ENCODE measurements at regions not wholly inside any gene's neighbourhood (a gene's known extent, or its start where the extent isn't known, plus 50 kb on each side); places are given as distances from the start of the nearest gene placed in this dataset.
"Not testable (repeated sequence)": the region's sequence is repeated elsewhere in the genome, so short reads cannot be mapped to it uniquely, and the experiment has no call there.

GRCh38 chr14:97077687-97078086 lies 280.5 kb downstream of the VRK1 start:
- DNase-seq = no peak

- DNase-seq = no peak
These were observed 283.8 kb downstream of the VRK1 start for GRCh38 chr14:97080991-97081390.

DNA sequence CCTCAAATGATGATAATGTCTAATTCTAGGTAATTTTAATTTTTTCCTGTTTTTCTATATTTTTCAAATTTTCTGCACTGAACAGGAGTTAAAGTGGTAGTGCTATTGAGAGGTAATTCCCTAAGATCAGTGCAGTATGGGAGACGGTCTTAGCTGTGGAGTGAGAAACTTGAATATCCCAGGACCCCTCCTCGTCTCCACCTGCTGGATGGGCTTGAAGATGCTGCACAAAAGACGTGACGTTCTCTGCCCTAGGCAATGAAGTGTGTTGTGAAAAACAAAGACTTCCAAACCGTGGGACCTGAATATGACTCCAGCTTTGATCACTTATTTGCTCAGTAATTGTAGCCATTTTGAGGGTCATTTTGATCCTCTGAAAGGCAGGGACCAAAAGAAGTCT lies 298.1 kb downstream of the VRK1 start:
- no peak for DNase-seq

- DNase-seq = no peak
These were observed 300.1 kb downstream of the VRK1 start for GRCh38 chr14:97097296-97097695.

DNA sequence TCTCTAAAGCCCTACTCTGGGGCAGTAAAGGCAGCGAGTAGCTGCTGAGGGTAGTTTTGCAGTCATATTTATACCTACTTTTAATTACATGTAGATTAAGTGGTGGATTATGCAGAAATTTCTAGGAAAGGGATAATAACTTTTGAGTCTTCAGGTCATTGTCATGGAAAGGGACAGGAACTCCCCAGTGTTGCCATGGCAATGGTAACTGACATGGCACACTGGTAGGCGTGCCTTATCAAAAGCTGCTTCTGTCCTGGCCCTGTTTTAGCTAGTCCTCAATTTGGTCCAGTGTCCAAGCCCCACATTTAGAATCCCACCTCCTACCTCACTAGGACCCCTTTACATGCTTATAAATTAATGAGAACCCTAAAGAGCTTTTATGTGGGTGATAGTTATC lies 303.1 kb downstream of the VRK1 start:
- DNase-seq = no peak

GRCh38 chr14:97101561-97101960 lies 304.4 kb downstream of the VRK1 start:
- no peak for DNase-seq

GRCh38 chr14:97104029-97104428 lies 306.8 kb downstream of the VRK1 start:
- no peak for DNase-seq

GRCh38 chr14:97106166-97106565 lies 309.0 kb downstream of the VRK1 start:
- no peak for DNase-seq

- DNase-seq = no peak
These were observed 309.4 kb downstream of the VRK1 start for GRCh38 chr14:97106609-97107008.

- no peak for DNase-seq
These were observed 309.9 kb downstream of the VRK1 start for GRCh38 chr14:97107080-97107479.

GRCh38 chr14:97107760-97108159 lies 310.6 kb downstream of the VRK1 start:
- DNase-seq = no peak

GRCh38 chr14:97109234-97109633 lies 312.1 kb downstream of the VRK1 start:
- DNase-seq = no peak

GRCh38 chr14:97113339-97113738 lies 316.2 kb downstream of the VRK1 start:
- no peak for DNase-seq

DNA sequence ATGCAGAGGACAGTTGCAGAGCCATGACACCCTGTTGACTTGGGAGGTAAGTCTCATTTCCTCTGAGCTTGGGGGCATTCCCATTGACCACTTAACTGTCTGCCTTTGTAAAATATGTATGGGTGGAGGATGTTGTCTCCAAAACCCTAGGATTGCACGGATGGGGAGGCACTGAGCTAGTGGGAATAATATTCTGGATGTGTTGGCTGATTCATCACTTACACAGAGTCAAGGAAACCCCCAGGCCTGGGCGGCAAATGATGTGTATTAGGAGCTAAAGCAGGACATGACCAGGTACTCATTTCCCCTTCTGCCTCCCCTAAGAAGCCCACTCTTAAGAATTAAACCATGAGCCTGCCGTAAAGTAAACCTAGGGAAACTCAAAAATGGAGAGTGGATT lies 319.4 kb downstream of the VRK1 start:
- DNase-seq = no peak

DNA sequence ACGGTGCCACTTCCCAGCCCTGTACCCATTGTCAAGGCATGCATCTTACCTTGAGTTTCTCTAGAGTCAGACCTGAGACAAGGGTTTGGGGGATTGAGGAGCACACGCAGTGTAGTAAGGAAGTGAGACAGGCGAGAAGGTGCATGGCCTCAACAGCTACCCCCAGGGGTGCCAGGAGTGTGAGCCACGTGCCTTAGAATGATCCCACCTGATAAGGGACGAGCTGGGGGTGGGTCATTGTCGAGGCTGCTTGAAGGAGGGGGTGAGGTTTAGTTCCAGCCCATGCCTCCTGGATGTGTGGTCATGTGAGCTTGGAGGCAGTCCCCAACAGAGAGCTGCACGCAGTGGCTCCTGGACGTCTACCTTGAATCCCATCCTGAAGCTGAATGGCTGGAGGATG lies 320.5 kb downstream of the VRK1 start:
- DNase-seq = no peak

DNA sequence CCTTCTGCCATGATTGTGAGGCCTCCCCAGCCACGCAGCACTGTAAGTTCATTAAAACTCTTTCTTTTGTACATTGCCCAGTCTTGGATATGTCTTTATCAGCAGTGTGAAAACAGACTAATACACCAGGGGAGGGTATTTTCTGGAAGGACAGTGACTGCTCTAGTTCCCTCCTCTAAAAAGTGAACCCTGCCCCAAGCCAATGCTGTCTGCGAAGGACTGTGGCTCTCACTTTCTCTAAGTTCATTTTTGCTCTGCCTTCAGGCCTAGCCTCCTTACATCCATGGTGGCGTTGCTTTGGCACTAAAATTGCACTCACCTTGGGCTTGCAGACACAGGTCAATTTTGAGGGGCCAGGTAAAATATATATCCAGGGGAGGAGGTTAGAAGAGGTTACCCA lies 323.0 kb downstream of the VRK1 start:
- DNase-seq = no peak

DNA sequence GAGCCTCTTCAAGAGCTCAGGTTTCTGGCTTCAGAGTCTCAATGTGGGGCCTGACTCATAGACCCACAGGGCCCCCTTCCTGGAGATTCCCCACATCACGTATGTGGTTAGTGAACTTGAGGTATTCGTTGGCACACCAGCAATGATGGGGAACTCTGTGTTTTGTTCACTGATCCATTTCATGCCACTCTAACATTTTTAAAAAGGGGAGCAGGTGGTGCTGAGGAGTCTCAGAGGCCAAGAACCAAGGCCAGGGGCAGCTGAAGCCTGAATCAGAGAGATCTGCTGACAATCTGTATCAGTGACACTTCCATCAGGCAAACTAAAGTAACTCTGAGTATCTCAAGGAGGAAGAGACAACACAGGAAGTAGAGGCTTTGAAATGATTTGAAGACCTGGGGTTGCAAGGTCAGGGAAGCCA lies 323.4 kb downstream of the VRK1 start:
- DNase-seq = no peak

DNA sequence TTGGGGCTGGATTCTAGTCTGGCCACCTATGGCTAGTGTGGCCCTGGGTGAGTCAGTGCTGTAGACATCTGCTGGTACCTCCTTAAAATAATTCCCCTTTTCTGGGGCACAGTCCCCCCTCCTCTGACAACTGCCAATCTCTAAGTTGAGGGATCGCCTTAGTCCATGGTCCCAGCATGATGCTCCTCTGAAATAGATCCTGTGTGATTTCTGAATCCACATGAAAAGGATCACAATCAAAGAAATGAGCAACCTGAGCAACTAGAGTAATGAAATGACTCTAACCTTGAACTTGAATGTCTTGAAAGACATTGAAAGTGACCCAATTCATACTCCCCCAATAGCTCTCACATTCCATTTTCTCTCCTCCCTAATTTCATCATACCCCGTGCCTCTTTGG lies 332.5 kb downstream of the VRK1 start:
- DNase-seq = no peak

DNA sequence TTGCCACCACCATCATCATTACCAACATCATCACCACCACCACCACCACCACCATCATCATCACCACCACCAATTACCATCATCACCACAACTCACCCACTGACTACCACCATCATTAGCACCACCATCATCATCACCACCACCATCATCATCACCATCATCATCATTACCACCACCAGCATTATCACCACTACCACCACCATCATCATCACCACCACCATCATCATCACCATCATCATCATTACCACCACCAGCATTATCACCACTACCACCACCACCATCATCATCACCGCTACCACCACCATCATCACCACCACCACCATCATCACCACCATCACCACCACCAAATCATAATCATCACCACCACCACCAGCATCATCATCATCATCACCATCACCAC lies 338.7 kb downstream of the VRK1 start:
- DNase-seq = not testable (repeated sequence)

- DNase-seq = no peak
These were observed 340.5 kb downstream of the VRK1 start for GRCh38 chr14:97137705-97138104.

- DNase-seq = no peak
These were observed 341.6 kb downstream of the VRK1 start for GRCh38 chr14:97138801-97139200.

DNA sequence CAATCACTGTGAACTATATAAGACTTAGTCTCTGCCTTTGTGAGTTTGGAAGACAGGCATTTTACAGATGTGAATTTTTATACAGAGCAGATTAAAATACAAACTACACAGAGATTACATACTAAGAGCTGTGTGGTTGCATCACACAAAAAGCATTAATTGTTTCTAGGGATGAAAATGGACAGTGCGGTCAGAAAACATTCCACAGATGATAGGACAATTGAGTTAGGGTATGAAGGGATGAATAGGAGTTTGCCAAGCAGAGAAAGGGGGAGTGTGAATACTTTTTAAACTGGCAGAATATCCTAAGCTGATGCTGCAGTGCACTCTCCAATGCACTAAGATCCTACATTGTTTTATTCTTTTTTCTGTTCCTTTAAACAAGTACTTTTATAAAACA lies 345.8 kb downstream of the VRK1 start:
- no peak for DNase-seq

DNA sequence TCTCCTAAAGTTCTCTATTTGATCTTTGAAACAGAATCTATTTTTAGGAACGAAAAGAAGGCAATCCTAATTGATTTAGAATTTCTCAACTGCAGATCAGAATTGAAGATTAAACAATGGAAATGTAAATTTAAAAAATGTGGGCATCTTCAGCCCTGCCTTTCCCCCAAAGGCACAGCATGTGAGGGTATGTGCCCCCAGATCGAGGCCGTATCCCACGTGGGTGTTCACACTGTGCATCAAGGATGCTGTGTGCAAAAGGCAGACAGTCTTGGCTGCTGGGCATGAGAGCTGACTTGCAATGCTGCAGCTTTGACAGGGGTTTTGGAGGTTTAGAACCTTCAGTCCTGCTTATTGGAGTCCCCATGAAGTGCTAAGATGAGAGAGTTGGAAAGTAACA lies 346.3 kb downstream of the VRK1 start:
- no peak for DNase-seq

- DNase-seq = not testable (repeated sequence)
These were observed 350.8 kb downstream of the VRK1 start for GRCh38 chr14:97148021-97148420.

DNA sequence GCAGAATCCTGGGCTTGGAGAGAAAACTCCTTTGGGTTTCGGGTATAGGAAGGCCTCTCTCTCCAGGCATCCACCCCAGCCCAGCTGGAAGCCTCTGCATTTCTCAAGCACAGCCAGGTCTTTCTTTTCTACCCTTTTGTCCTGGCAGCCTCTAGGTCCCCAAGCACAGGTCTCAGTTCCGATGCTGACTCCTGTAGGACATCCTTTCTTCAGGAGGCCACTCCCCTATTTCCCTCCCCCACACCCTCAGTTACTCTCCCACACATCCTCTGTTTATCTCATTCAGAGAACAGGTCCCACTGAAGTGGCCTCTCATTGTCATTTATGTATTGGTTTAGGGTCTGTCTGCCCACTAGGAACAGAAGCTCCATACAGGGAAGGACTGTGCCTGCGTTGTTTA lies 352.6 kb downstream of the VRK1 start:
- no peak for DNase-seq

DNA sequence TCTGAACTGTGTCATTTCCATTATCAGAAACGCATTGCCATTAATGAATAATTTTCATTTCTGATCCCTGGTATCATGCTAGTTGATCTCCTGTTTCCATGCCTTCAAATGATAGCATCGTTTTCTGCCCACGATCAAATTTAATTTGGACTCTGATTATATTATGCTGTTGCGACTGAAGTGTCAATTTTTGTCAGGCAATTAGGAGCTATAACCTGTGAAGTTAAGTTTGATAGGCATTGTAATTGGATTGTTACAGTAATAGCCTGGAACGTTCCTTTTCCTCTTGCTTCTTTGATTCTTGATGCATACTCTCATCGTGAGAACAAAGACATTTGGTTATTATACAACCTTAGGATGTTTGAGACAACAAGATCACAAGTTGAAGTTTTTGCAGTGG lies 356.3 kb downstream of the VRK1 start:
- DNase-seq = no peak
